HUES6 (cell line): ENCODE measurements at regions not wholly inside any gene's neighbourhood (a gene's known extent, or its start where the extent isn't known, plus 50 kb on each side); places are given as distances from the start of the nearest gene placed in this dataset.

Experiments used
- H3K27ac ChIP-seq: 2 replicates; pipeline ENCODE4 v1.7.0; 2013; ENCODE audit warnings: low read depth, mild to moderate bottlenecking, low read length, inconsistent platforms
- H3K27me3 ChIP-seq: 2 replicates; pipeline ENCODE4 v1.6.1; 2013; ENCODE audit warnings: low read length; ENCODE audit not compliant: control insufficient read depth, insufficient read depth
- H3K36me3 ChIP-seq: 2 replicates; pipeline ENCODE4 v1.6.1; 2013; ENCODE audit warnings: low read length; ENCODE audit not compliant: control insufficient read depth, insufficient read depth
- H3K4me1 ChIP-seq: 2 replicates; pipeline ENCODE4 v1.6.1; 2013; ENCODE audit warnings: low read length; ENCODE audit not compliant: control insufficient read depth, insufficient read depth
- H3K4me3 ChIP-seq: 2 replicates; pipeline ENCODE4 v1.5.1; 2013; ENCODE audit warnings: low read depth, low read length
- H3K9ac ChIP-seq: one replicate; pipeline ENCODE4 v1.6.1; 2013; ENCODE audit warnings: mild to moderate bottlenecking, low read length
- H3K9me3 ChIP-seq: 2 replicates; pipeline ENCODE4 v1.6.1; 2013; ENCODE audit warnings: low read depth, low read length; ENCODE audit not compliant: control insufficient read depth, insufficient read depth

DNA sequence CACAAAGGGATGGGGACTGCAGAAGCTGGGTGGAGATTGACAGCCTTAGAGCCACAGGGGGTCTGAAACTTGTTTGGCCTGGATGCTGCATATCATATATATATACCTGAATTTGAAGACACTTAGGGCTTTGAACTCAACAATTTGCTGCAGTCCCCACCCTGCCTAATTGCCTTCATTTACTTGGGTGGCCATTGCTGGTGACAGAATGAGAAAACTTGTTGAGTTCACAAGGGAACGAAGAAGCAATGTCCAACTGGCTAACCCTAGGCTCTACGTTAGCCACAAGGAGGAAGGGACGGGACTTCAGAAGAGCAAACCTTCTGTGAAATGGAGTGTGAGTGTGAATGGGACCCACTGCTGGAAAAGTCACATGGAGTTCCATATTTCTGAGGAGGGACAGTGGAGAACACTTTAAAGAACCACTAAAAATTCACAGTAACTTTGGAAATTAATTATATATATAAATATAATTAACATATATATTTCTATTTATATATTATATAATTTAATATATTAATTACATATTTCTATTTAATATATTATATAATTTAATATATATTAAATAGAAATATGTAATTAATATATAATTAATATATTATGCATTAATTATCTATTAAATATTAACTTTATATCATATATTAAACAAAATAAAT is 215.3 kb upstream of the SOX9 start:
- Histone ChIP-seq H3K27me3 (no peaks in the 10 kb centered on the region), H3K9me3 (no peaks in the 10 kb centered on the region; the same call in 1 of the 2 replicates), H3K4me3 (no peak overlapping the region), H3K27ac (no peak overlapping the region), H3K36me3 (no peaks in the 10 kb centered on the region), H3K9ac (no peak overlapping the region), H3K4me1 (no peaks in the 10 kb centered on the region)

DNA sequence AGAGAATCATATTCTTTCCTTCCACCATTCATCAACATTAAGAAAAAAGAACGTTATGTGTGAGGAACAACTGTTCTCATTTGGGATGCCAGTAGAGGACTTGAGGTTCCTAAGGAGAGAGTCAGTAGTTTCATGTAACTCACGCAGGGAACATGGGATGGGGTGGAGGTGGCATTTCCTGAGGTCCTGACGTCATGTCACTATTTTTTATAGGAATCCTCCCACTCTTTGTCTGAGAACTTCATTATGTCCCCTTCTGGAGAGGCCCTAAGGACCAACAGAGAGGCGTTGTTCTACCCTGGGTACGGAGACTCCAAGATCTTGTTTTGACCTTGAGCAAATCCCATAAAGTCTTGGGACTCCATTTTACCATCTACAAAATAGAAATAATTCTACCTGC is 211.7 kb upstream of the SOX9 start:
- Histone ChIP-seq H3K4me3 (no peak overlapping the region), H3K9ac (no peak overlapping the region), H3K36me3 (no peaks in the 10 kb centered on the region), H3K4me1 (no peaks in the 10 kb centered on the region), H3K9me3 (no peaks in the 10 kb centered on the region; the same call in 1 of the 2 replicates), H3K27ac (no peak overlapping the region), H3K27me3 (no peaks in the 10 kb centered on the region)

DNA sequence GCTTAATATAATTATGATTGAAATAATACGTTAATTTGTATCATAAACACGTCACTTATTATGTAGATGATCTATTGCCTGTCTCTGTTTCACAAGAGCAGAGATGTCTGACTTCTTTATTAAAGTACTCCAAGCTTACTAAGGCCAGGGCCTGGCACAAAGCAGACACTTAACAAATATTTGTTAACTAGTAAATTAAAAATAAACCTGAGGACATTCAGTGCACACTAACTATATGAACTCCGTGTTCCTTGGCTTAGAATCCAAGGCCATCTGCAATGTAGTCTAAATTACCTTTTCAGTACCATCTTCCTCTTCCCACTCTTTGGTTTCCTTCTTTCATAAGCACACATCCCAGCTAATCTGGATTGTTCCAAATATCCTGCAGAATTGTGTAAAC is 210.8 kb upstream of the SOX9 start:
- Histone ChIP-seq H3K9me3 (no peaks in the 10 kb centered on the region; the same call in 1 of the 2 replicates), H3K27me3 (no peaks in the 10 kb centered on the region), H3K27ac (no peak overlapping the region), H3K4me1 (no peaks in the 10 kb centered on the region), H3K9ac (no peak overlapping the region), H3K36me3 (no peaks in the 10 kb centered on the region), H3K4me3 (no peak overlapping the region)

DNA sequence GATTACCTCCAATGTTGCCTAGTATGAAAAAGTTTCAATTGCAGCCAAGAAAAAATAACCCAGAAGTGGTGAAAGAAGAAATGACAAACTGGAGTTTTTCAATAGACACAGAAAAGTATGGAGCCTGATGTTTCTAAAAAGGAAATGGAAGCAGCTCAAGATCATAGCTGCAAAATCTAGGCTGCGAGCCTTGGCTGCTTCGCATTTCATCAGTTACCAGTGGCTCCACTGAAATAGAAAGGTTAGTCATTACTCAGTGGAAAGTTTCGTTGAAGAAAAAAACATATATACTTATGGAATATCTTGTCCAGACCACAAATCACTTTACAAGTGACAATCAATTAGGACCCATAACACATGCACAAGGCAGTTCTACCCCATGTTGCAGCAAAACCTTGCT is 206.8 kb upstream of the SOX9 start:
- Histone ChIP-seq H3K4me1 (no peaks in the 10 kb centered on the region), H3K27me3 (no peaks in the 10 kb centered on the region), H3K36me3 (no peaks in the 10 kb centered on the region)

DNA sequence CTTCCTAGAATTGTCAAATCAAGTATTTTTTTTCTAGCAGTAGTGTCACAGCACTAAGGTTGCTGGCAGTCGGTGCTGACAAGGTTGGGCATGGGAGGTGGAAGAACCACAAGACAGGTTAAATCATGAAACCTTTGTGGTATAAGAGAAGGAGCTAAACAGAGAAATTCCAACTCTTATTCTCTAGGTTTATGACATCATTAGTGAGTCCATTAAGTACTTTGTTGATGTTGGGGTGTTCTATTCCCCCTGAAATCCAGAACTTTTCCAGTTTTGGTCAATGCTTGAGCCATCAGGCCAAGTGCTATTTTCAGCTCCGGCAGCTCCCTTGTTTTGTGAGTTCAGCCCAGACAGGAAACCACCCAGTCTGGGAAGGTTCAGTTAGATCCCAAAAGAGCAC is 206.0 kb upstream of the SOX9 start:
- no peak overlapping the region for H3K9ac ChIP-seq
- H3K4me1 ChIP-seq = no peaks in the 10 kb centered on the region
- no peaks in the 10 kb centered on the region for H3K36me3 ChIP-seq
- H3K9me3 ChIP-seq = no peaks in the 10 kb centered on the region
- H3K27me3 ChIP-seq = no peaks in the 10 kb centered on the region
- H3K27ac ChIP-seq = no peak overlapping the region
- H3K4me3 ChIP-seq = no peak overlapping the region

More for the DNA sequence above, 206.8 kb upstream of the SOX9 start:
- Histone ChIP-seq H3K4me3 (no peak overlapping the region), H3K27ac (no peak overlapping the region), H3K9me3 (no peaks in the 10 kb centered on the region), H3K9ac (no peak overlapping the region)

- Histone ChIP-seq H3K27me3 (no peaks in the 10 kb centered on the region), H3K27ac (no peak overlapping the region), H3K4me1 (peaks cover 5% of the 10 kb centered on the region; the same call in 1 of the 2 replicates)
Measured at GRCh38 chr17:71917715-71918114, 203.1 kb upstream of the SOX9 start.

GRCh38 chr17:71919186-71919585 is 201.6 kb upstream of the SOX9 start:
- H3K36me3 ChIP-seq = no peaks in the 10 kb centered on the region
- no peak overlapping the region for H3K4me3 ChIP-seq
- H3K4me1 ChIP-seq = peaks cover 6% of the 10 kb centered on the region; the same call in 1 of the 2 replicates
- H3K9ac ChIP-seq = no peak overlapping the region
- H3K27ac ChIP-seq = no peak overlapping the region
- no peaks in the 10 kb centered on the region for H3K27me3 ChIP-seq
- H3K9me3 ChIP-seq = no peaks in the 10 kb centered on the region

More at GRCh38 chr17:71917715-71918114, 203.1 kb upstream of the SOX9 start:
- no peak overlapping the region for H3K9ac ChIP-seq
- H3K4me3 ChIP-seq = no peak overlapping the region
- no peaks in the 10 kb centered on the region for H3K36me3 ChIP-seq
- no peaks in the 10 kb centered on the region for H3K9me3 ChIP-seq

- H3K4me1 ChIP-seq = peaks cover 6% of the 10 kb centered on the region; the same call in 1 of the 2 replicates
- H3K36me3 ChIP-seq = no peaks in the 10 kb centered on the region
- H3K27me3 ChIP-seq = no peaks in the 10 kb centered on the region
- H3K9me3 ChIP-seq = no peaks in the 10 kb centered on the region
- no peak overlapping the region for H3K4me3 ChIP-seq
- H3K27ac ChIP-seq = no peak overlapping the region
- H3K9ac ChIP-seq = no peak overlapping the region
Measured at GRCh38 chr17:71919896-71920295, 200.9 kb upstream of the SOX9 start.

- Histone ChIP-seq H3K27ac (no peak overlapping the region), H3K36me3 (no peaks in the 10 kb centered on the region), H3K27me3 (no peaks in the 10 kb centered on the region), H3K9me3 (no peaks in the 10 kb centered on the region), H3K4me1 (peaks cover 6% of the 10 kb centered on the region; the same call in 1 of the 2 replicates), H3K9ac (no peak overlapping the region), H3K4me3 (no peak overlapping the region)
Measured at GRCh38 chr17:71921796-71922195, 199.0 kb upstream of the SOX9 start.

- Histone ChIP-seq H3K9ac (no peak overlapping the region), H3K9me3 (no peaks in the 10 kb centered on the region), H3K27me3 (no peaks in the 10 kb centered on the region), H3K4me1 (peaks cover 6% of the 10 kb centered on the region; the same call in 1 of the 2 replicates), H3K27ac (no peak overlapping the region), H3K36me3 (no peaks in the 10 kb centered on the region), H3K4me3 (no peak overlapping the region)
Measured at GRCh38 chr17:71922439-71922838, 198.4 kb upstream of the SOX9 start.

GRCh38 chr17:71926746-71927398 is 193.9 kb upstream of the SOX9 start:
- no peaks in the 10 kb centered on the region for H3K9me3 ChIP-seq
- no peak overlapping the region for H3K27ac ChIP-seq
- H3K4me3 ChIP-seq = no peak overlapping the region
- H3K4me1 ChIP-seq = peaks cover 6% of the 10 kb centered on the region; the same call in 1 of the 2 replicates
- H3K36me3 ChIP-seq = no peaks in the 10 kb centered on the region
- H3K9ac ChIP-seq = no peak overlapping the region
- no peaks in the 10 kb centered on the region for H3K27me3 ChIP-seq
